H1 (cell line): ENCODE measurements at regions not wholly inside any gene's neighbourhood (a gene's known extent, or its start where the extent isn't known, plus 50 kb on each side); places are given as distances from the start of the nearest gene placed in this dataset.

Experiments
- CHD1 ChIP-seq: IDR thresholded peaks from 2 replicates; pipeline ENCODE4 v1.6.1; 2012; ENCODE audit warnings: low read depth, low read length, improper control_type of control experiment
- EGR1 ChIP-seq: IDR thresholded peaks from 2 replicates; pipeline ENCODE4 v1.6.1; 2011; ENCODE audit warnings: low read depth, low read length, borderline replicate concordance
- EZH2 ChIP-seq: fragments of 200-600 bp; sonication (generic); IDR thresholded peaks from 2 replicates; pipeline ENCODE4 v1.7.1; 2012; ENCODE audit warnings: low read depth, mild to moderate bottlenecking, moderate library complexity, low read length, inconsistent platforms; ENCODE audit not compliant: severe bottlenecking
- HDAC6 ChIP-seq: IDR thresholded peaks from one replicate; pipeline ENCODE4 v1.7.1; 2012; ENCODE audit warnings: low read depth, mild to moderate bottlenecking, inconsistent platforms, low read length, moderate library complexity
- MAX ChIP-seq: IDR thresholded peaks from 2 replicates; pipeline ENCODE4 v1.6.1; 2012; ENCODE audit warnings: inconsistent platforms
- RBBP5 ChIP-seq: IDR thresholded peaks from 2 replicates; pipeline ENCODE4 v1.7.1; 2012; ENCODE audit warnings: low read depth, mild to moderate bottlenecking, inconsistent platforms, low read length, moderate library complexity, borderline replicate concordance

DNA sequence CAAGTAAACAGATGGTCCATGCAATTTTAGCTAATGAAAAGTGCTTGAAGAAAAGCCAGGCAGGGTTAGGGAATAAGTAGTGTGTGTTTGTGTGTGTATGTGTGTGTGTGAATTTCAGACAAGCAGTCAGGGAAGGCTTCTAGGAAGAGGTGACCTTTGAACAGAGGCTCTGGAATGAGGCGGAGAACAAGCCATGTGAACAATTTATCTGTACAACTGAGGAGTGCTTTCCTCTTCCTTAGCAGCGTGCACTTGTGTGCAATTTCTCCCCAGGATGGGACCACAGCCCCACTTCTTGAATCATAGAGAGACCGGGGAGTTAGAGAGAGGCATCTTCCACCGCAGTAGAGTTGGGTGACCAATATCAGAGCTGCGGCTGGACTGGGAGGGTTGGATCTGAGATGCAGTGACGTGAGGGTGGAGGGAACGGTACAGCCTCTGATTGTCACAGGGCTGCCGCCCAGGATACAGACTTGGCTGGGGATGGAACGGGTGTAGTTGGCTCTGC, 69.2 kb upstream of the FAM171A1 start (continued):
- TF ChIP-seq EGR1 (no peak), CHD1 (no peak), MAX (no peak), HDAC6 (no peak), RBBP5 (no peak), EZH2 (no peak)
